ENCODE measurements at regions not wholly inside any gene's neighbourhood (a gene's known extent, or its start where the extent isn't known, plus 50 kb on each side); places are given as distances from the start of the nearest gene placed in this dataset.

- no peak for TF ChIP-seq ZNF24 (IDR thresholded peaks at IDR 0.05)
- no peak for TF ChIP-seq ATF7 (IDR thresholded peaks at IDR 0.05; ENCODE audit: low read depth)
- no peak for TF ChIP-seq EZH2 (IDR thresholded peaks at IDR 0.05; ENCODE audit: borderline replicate concordance, control insufficient read depth, low read depth, low read length)
- TF ChIP-seq POLR2A (IDR thresholded peaks at IDR 0.05; ENCODE audit: low read depth, low read length): no peak
- TF ChIP-seq CTCF (IDR thresholded peaks at IDR 0.05 in 2 of 3, conservative IDR thresholded peaks at IDR 0.05 in 1 of 3; ENCODE audit: control insufficient read depth in 2 of 3, extremely low read depth in 1 of 3, insufficient read depth in 1 of 3, low read depth in 3 of 3, low read length in 3 of 3): no peak
- TF ChIP-seq TCF3 (IDR thresholded peaks at IDR 0.05; ENCODE audit: borderline replicate concordance, insufficient read depth, low read depth, low read length): no peak
Observed at GRCh38 chr12:59166457-59166856, 246.2 kb upstream of the LRIG3 start.

Measured in GM12878 (cell line).